ENCODE measurements at regions not wholly inside any gene's neighbourhood (a gene's known extent, or its start where the extent isn't known, plus 50 kb on each side); places are given as distances from the start of the nearest gene placed in this dataset.
"Not testable (repeated sequence)": the region's sequence is repeated elsewhere in the genome, so short reads cannot be mapped to it uniquely, and the experiment has no call there.

GRCh38 chr15:60181957-60182356, 177.8 kb downstream of the FOXB1 start:
- not testable (repeated sequence) for TF ChIP-seq ZFP30 (CRISPR knock-in tag; IDR thresholded peaks at IDR 0.05); RARB (CRISPR knock-in tag; IDR thresholded peaks at IDR 0.05); ZNF8 (CRISPR knock-in tag; IDR thresholded peaks at IDR 0.05); ESRRG (CRISPR knock-in tag; IDR thresholded peaks at IDR 0.05); ZFP3 (CRISPR knock-in tag; IDR thresholded peaks at IDR 0.05); CREB5 (CRISPR knock-in tag; IDR thresholded peaks at IDR 0.05; ENCODE audit: low read depth); TSHZ2 (CRISPR knock-in tag; IDR thresholded peaks at IDR 0.05)
